Panc1 (cell line): ENCODE measurements at regions not wholly inside any gene's neighbourhood (a gene's known extent, or its start where the extent isn't known, plus 50 kb on each side); places are given as distances from the start of the nearest gene placed in this dataset.

Source experiments
- ATAC-seq: fragments of 200-7000 bp; cut with Tn5 transposase; 2 replicates; pipeline ENCODE4 v1.9.1; 2020; ENCODE audit warnings: mild to moderate bottlenecking, moderate library complexity
- BruUV-seq: library from RNA; stranded (reverse); fragments of 400-500 nt; replicated peaks from 2 replicates; lab custom pipeline; 2021; lab: Mats Ljungman, UMichigan
- CTCF ChIA-PET: fragments of 300-600 bp; sonication (Branson Sonifier 250); formaldehyde crosslinking; loops from one replicate; lab custom pipeline; 2022; ENCODE audit warnings: antibody characterized with exemption; lab: Charles Lee
- POLR2A ChIA-PET: fragments of 300-600 bp; sonication (Branson Sonifier 250); formaldehyde crosslinking; loops from one replicate; lab custom pipeline; 2022; ENCODE audit warnings: antibody characterized with exemption; lab: Charles Lee
- DNase-seq: peaks from one replicate; pipeline ENCODE4 v3.0.0-alpha.2; 2010; ENCODE audit warnings: low read depth, low spot score
- H3K27ac ChIP-seq: 2 replicates; pipeline ENCODE4 v1.5.1; 2011; ENCODE audit warnings: mild to moderate bottlenecking, low read length, inconsistent platforms
- H3K27me3 ChIP-seq: fragments of 200-500 bp; sonication (Bioruptor generic); 2 replicates; pipeline ENCODE4 v1.6.0; 2014; ENCODE audit warnings: low read length, inconsistent platforms; ENCODE audit not compliant: control insufficient read depth, insufficient read depth
- H3K36me3 ChIP-seq: fragments of 200-500 bp; sonication (Bioruptor generic); 2 replicates; pipeline ENCODE4 v1.5.1; 2014; ENCODE audit warnings: inconsistent platforms, mild to moderate bottlenecking, low read length, moderate library complexity; ENCODE audit not compliant: control insufficient read depth, insufficient read depth
- H3K4me1 ChIP-seq: 2 replicates; pipeline ENCODE4 v1.5.1; 2011; ENCODE audit warnings: inconsistent platforms, mild to moderate bottlenecking, low read length, moderate library complexity; ENCODE audit not compliant: control insufficient read depth, insufficient read depth
- H3K4me3 ChIP-seq, 2 experiments: 2 replicates each; pipeline ENCODE4 v1.5.1; 2011 to 2012; ENCODE audit warnings: low read depth in 2 of 2, low read length in 2 of 2, mild to moderate bottlenecking in 2 of 2, inconsistent platforms in 1 of 2, moderate library complexity in 1 of 2
- H3K9me3 ChIP-seq: fragments of 200-500 bp; sonication (Bioruptor generic); 2 replicates; pipeline ENCODE4 v1.5.1; 2014; ENCODE audit warnings: low read depth, mild to moderate bottlenecking, inconsistent platforms, low read length, moderate library complexity; ENCODE audit not compliant: control insufficient read depth, insufficient read depth
- POLR2AphosphoS5 ChIP-seq: IDR thresholded peaks from 2 replicates; pipeline ENCODE4 v1.6.1; 2012; ENCODE audit warnings: mild to moderate bottlenecking, low read depth, low read length, moderate library complexity
- SIN3A ChIP-seq: IDR thresholded peaks from 2 replicates; pipeline ENCODE4 v1.6.1; 2012; ENCODE audit warnings: low read depth, mild to moderate bottlenecking, low read length, moderate library complexity, borderline replicate concordance; ENCODE audit not compliant: insufficient read depth
- TCF7L2 ChIP-seq: IDR thresholded peaks from 2 replicates; pipeline ENCODE4 v1.6.1; 2011; ENCODE audit warnings: mild to moderate bottlenecking, low read depth, low read length, inconsistent platforms
- in situ Hi-C: cut with HindIII; loops from 2 replicates; pipeline ENCODE4 v1.10.0; 2016; ENCODE audit warnings: low sequenced_read_pairs, low pct_unique_long_range_greater_than_20kb
- intact Hi-C: fragments of 100-400 bp; cut with micrococcal nuclease; formaldehyde crosslinking; loops from one replicate; pipeline ENCODE4 v1.10.0; 2022; ENCODE audit not compliant: unreplicated experiment
- TF ChIP-seq, protein P1 (sequence below), 2 experiments: IDR thresholded peaks; 2 replicates each; pipeline ENCODE4 v1.6.1; 2011 to 2012; ENCODE audit warnings: low read depth in 2 of 2, control low read depth in 1 of 2, low read length in 1 of 2, mild to moderate bottlenecking in 1 of 2, moderate library complexity in 1 of 2; ENCODE audit not compliant: insufficient read depth in 1 of 2
- TF ChIP-seq, protein P2 (sequence below): fragments of 450-650 bp; IDR thresholded peaks from 2 replicates; pipeline ENCODE4 v1.5.1; 2017; ENCODE audit warnings: mild to moderate bottlenecking

DNA sequence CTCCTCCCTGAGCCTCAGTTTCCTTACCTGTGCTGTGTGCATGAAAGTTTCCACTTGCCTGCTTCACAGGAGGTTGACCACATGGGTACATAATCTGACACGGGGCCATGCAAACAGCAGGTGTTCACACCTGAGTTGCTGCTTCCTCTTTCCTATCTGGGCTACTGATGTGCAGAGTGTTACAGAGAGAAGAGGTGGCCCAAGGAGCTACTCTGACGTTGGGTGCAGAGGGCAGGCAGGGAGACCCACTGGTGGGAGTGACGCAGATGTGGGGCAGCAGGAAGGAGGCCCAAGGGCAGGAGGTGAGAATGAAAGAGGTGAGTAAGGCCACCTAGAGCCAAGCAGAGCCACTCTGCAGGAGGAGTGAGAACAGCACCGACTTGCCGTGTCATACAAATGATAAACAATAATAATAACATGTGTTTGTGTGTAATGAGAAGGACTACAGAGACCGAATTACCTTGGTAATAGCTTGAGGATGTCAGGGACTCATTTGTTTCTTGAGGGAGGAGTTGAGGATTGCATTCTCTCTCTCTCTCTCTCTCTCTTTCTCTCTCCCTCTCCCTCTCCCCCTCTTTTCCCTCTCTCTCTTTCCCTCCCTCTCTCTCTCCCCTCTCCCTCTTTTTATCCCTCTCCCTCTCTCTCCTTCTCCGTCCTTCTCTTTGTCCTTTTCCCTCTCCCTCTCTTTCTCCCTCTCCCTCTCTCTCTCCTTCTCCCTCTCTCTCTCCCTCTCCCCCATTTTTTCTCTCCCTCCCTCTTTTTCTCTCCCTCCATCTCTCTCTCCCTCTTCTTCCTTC, 87.4 kb upstream of the IGSF21 start:
- intact Hi-C loops: no loop called here
- H3K27ac ChIP-seq: no peak overlapping the region
- DNase-seq (no peak), ATAC-seq (no peak)
- H3K36me3 ChIP-seq: no peaks in the 10 kb centered on the region
- H3K4me1 ChIP-seq: no peaks in the 10 kb centered on the region
- ChIA-PET POLR2A (interaction anchor here (0.7 kb wide), 1 partner anchor 181 kb away, joined by 6 read pairs; no protein-coding TSS in a partner anchor), CTCF (interaction anchor here (0.5 kb wide), 1 partner anchor 187 kb away, joined by 4 read pairs; no protein-coding TSS in a partner anchor)
- peaks cover 31% of the 10 kb centered on the region for H3K27me3 ChIP-seq
- H3K9me3 ChIP-seq: no peaks in the 10 kb centered on the region
- BruUV-seq: no TSS peak
- TF ChIP-seq POLR2AphosphoS5 (no peak), TCF7L2 (no peak), SIN3A (no peak)
- TF ChIP-seq, protein P1, sequence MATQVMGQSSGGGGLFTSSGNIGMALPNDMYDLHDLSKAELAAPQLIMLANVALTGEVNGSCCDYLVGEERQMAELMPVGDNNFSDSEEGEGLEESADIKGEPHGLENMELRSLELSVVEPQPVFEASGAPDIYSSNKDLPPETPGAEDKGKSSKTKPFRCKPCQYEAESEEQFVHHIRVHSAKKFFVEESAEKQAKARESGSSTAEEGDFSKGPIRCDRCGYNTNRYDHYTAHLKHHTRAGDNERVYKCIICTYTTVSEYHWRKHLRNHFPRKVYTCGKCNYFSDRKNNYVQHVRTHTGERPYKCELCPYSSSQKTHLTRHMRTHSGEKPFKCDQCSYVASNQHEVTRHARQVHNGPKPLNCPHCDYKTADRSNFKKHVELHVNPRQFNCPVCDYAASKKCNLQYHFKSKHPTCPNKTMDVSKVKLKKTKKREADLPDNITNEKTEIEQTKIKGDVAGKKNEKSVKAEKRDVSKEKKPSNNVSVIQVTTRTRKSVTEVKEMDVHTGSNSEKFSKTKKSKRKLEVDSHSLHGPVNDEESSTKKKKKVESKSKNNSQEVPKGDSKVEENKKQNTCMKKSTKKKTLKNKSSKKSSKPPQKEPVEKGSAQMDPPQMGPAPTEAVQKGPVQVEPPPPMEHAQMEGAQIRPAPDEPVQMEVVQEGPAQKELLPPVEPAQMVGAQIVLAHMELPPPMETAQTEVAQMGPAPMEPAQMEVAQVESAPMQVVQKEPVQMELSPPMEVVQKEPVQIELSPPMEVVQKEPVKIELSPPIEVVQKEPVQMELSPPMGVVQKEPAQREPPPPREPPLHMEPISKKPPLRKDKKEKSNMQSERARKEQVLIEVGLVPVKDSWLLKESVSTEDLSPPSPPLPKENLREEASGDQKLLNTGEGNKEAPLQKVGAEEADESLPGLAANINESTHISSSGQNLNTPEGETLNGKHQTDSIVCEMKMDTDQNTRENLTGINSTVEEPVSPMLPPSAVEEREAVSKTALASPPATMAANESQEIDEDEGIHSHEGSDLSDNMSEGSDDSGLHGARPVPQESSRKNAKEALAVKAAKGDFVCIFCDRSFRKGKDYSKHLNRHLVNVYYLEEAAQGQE (IDR thresholded peaks at IDR 0.05; ENCODE audit: insufficient read depth in 1 of 2, low read depth in 2 of 2, low read length in 1 of 2): no peak
- TF ChIP-seq, protein P2, sequence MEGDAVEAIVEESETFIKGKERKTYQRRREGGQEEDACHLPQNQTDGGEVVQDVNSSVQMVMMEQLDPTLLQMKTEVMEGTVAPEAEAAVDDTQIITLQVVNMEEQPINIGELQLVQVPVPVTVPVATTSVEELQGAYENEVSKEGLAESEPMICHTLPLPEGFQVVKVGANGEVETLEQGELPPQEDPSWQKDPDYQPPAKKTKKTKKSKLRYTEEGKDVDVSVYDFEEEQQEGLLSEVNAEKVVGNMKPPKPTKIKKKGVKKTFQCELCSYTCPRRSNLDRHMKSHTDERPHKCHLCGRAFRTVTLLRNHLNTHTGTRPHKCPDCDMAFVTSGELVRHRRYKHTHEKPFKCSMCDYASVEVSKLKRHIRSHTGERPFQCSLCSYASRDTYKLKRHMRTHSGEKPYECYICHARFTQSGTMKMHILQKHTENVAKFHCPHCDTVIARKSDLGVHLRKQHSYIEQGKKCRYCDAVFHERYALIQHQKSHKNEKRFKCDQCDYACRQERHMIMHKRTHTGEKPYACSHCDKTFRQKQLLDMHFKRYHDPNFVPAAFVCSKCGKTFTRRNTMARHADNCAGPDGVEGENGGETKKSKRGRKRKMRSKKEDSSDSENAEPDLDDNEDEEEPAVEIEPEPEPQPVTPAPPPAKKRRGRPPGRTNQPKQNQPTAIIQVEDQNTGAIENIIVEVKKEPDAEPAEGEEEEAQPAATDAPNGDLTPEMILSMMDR: no peak
- no peak overlapping the region for H3K4me3 ChIP-seq
- in situ Hi-C loops: no loop called here

DNA sequence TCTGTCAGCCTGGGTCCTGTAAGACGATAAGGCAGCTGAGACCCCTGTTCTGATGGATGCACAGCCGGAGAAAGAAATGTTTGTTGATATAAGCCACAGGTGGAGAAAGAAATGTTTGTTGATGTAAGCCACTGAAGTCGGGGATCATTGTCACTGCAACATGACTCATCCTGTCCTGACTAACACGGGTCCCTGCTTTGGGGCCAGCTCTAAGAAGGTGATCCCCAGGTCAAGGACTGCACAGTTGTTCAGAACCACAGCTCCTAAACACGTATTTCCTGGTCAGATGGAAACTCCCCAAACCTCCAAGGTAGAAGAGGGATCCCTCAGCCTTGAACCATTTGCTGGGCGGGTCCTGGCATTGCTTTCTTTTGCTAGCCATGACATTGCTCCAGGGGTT, 86.4 kb upstream of the IGSF21 start:
- Histone ChIP-seq H3K36me3 (no peaks in the 10 kb centered on the region), H3K27me3 (peaks cover 40% of the 10 kb centered on the region), H3K27ac (no peak overlapping the region), H3K4me3 (no peak overlapping the region), H3K9me3 (no peaks in the 10 kb centered on the region), H3K4me1 (no peaks in the 10 kb centered on the region)
- ChIA-PET CTCF (no interaction called here), POLR2A (interaction anchor here (0.7 kb wide), 1 partner anchor 53 kb away, joined by 3 read pairs; no protein-coding TSS in a partner anchor)
- intact Hi-C loops (no loop called here), in situ Hi-C loops (no loop called here)
- DNase-seq (no peak), ATAC-seq (no peak)
- TF ChIP-seq SIN3A (no peak), TCF7L2 (no peak)
- TF ChIP-seq, protein P2: no peak
- no TSS peak for BruUV-seq
